H1 (cell line): ENCODE measurements at regions not wholly inside any gene's neighbourhood (a gene's known extent, or its start where the extent isn't known, plus 50 kb on each side); places are given as distances from the start of the nearest gene placed in this dataset.

Source experiments
- ATF2 ChIP-seq: IDR thresholded peaks from 2 replicates; pipeline ENCODE4 v1.6.1; 2012; ENCODE audit warnings: low read length, inconsistent platforms
- ATF3 ChIP-seq: IDR thresholded peaks from 2 replicates; pipeline ENCODE4 v1.6.1; 2011; ENCODE audit warnings: low read depth, mild to moderate bottlenecking, low read length; ENCODE audit not compliant: insufficient read depth
- CEBPB ChIP-seq: IDR thresholded peaks from 2 replicates; pipeline ENCODE4 v1.6.1; 2012; ENCODE audit warnings: low read depth, low read length
- FOSL1 ChIP-seq: IDR thresholded peaks from 2 replicates; pipeline ENCODE4 v1.6.1; 2011; ENCODE audit warnings: mild to moderate bottlenecking, low read depth, low read length, moderate library complexity; ENCODE audit not compliant: insufficient read depth

DNA sequence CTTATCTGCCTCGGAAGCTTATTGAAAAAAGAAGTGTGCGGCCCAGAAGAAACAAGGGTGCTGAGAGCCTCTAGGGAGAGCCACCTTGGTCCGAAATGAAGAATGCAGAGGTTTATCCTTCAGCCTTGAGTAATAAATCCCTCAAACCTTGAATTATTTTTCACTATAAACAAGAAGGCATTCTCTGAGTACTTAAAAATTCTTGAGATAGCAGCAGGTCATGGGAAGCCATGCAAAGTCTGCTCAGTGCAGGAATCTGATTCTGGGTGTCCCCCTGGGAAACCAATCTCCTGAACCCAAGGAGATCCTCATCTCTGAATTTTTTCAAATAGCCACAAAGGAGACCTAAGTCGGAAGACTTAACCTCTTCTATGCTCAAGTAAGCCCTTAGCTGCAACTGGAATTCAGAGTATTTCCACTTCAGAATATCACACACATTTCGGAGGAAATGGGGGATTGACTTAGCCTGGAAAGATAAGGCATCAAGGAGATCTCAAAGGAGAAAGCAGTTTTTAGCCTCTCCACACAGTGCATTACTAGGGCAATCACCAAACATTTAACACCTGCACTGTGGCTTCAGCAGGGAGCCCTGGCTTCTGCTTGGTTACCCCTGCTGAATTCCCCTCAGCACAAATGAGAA, 365.0 kb downstream of the ETS1 start (continued):
- TF ChIP-seq ATF3 (no peak), CEBPB (no peak), ATF2 (no peak), FOSL1 (no peak)
